Fibroblast of skin of left quadriceps (primary cell): ENCODE measurements at regions not wholly inside any gene's neighbourhood (a gene's known extent, or its start where the extent isn't known, plus 50 kb on each side); places are given as distances from the start of the nearest gene placed in this dataset.
"Not testable (repeated sequence)": the region's sequence is repeated elsewhere in the genome, so short reads cannot be mapped to it uniquely, and the experiment has no call there.

Experiments
- DNase-seq, 2 experiments: peaks; one replicate each; pipeline ENCODE4 v3.0.0-alpha.2; 2013; ENCODE audit warnings: low read depth in 2 of 2

GRCh38 chr10:15921423-15921945 is 61.2 kb upstream of the MINDY3 start:
- DNase-seq: not testable (repeated sequence)

GRCh38 chr10:15931376-15931775 is 71.1 kb upstream of the MINDY3 start:
- no peak for DNase-seq

GRCh38 chr10:15939543-15939942 is 79.2 kb upstream of the MINDY3 start:
- DNase-seq: not testable (repeated sequence)

GRCh38 chr10:15943426-15943825 is 83.1 kb upstream of the MINDY3 start:
- DNase-seq: no peak

GRCh38 chr10:15954188-15954587 is 93.9 kb upstream of the MINDY3 start:
- no peak for DNase-seq

GRCh38 chr10:15960277-15960676 is 100.0 kb upstream of the MINDY3 start:
- DNase-seq: no peak

- DNase-seq: not testable (repeated sequence)
These were observed 112.4 kb upstream of the MINDY3 start for GRCh38 chr10:15972736-15973135.

- no peak for DNase-seq
These were observed 125.4 kb upstream of the MINDY3 start for GRCh38 chr10:15985690-15986089.

- no peak for DNase-seq
These were observed 130.3 kb upstream of the MINDY3 start for GRCh38 chr10:15990535-15991129.

- no peak for DNase-seq
These were observed 137.0 kb upstream of the MINDY3 start for GRCh38 chr10:15997313-15997712.

- DNase-seq: peak; percentile 1
These were observed 141.3 kb upstream of the MINDY3 start for GRCh38 chr10:16001581-16001980.

- no peak for DNase-seq
These were observed 149.5 kb upstream of the MINDY3 start for GRCh38 chr10:16009785-16010184.

GRCh38 chr10:16011548-16011947 is 151.2 kb upstream of the MINDY3 start:
- no peak for DNase-seq

GRCh38 chr10:16014469-16014868 is 154.2 kb upstream of the MINDY3 start:
- no peak for DNase-seq

- no peak for DNase-seq
These were observed 156.4 kb upstream of the MINDY3 start for GRCh38 chr10:16016688-16017087.

GRCh38 chr10:16020836-16021235 is 160.5 kb upstream of the MINDY3 start:
- DNase-seq: no peak

GRCh38 chr10:16026832-16027231 is 166.5 kb upstream of the MINDY3 start:
- not testable (repeated sequence) for DNase-seq

- DNase-seq: no peak
These were observed 170.3 kb upstream of the MINDY3 start for GRCh38 chr10:16030562-16030961.

- no peak for DNase-seq
These were observed 188.7 kb upstream of the MINDY3 start for GRCh38 chr10:16049050-16049449.

- no peak for DNase-seq
These were observed 189.5 kb upstream of the MINDY3 start for GRCh38 chr10:16049782-16050181.

GRCh38 chr10:16063350-16063749 is 203.0 kb upstream of the MINDY3 start:
- no peak for DNase-seq

- DNase-seq: not testable (repeated sequence)
These were observed 223.2 kb upstream of the MINDY3 start for GRCh38 chr10:16083551-16083950.

GRCh38 chr10:16105082-16105481 is 244.8 kb upstream of the MINDY3 start:
- DNase-seq: no peak
